Endometrial microvascular endothelial cells (primary cell): ENCODE measurements at regions not wholly inside any gene's neighbourhood (a gene's known extent, or its start where the extent isn't known, plus 50 kb on each side); places are given as distances from the start of the nearest gene placed in this dataset.

ENCODE experiments used
- in situ Hi-C: cut with HindIII; loops from 2 replicates; pipeline ENCODE4 v1.10.0; 2017; ENCODE audit warnings: low sequenced_read_pairs, low pct_unique_long_range_greater_than_20kb; ENCODE audit errors: inconsistent ontology term

DNA sequence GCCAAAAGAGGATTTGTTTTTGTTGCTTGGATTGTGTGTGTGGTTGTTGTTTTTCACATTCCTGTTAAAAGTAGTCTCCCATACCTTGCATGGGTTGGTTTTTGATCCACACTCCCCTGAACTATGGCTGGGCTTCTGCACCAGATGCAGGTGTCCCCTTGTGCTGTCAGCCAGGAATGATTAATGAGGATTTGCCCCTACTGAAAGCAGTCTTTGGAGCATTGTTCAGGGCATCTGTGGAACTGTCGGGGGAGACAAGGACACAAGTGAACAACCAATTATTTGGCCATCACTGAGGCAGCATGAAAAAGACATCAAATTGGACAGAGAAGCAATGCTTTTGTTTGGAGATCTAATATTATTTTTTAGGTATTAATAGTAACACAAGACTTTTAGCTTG lies 373.2 kb upstream of the MMS22L start:
- in situ Hi-C loops = no loop called here

DNA sequence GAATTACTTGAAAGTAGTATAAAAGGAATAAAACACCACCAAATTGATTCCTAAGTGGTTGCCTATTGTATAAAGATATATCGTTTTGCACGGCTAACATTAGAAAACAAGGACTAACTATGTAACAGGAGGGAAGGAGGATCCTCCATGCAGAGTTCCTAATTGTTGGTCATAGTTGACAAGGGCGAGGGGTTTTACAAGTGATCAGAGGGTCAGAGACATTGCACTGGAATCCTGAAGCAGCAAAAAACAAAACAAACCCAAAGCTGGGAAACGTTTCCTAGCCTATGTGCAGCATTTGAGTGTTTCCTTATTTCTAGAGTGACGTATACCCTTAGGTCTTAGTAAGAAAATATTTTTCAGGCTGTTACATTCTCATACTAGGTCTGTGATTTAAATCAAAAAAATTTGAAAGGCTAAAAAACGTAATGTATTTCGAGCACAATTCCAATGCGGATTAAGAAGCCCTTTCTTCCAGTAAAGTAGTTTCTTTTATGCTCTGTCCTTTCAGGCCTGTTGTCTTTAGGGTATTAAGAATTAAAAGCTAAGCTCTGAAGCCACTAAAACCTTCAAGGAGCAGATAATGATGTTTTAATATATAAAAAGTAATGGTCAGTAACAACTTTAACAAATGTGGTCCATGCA lies 373.8 kb upstream of the MMS22L start:
- in situ Hi-C loops = no loop called here

DNA sequence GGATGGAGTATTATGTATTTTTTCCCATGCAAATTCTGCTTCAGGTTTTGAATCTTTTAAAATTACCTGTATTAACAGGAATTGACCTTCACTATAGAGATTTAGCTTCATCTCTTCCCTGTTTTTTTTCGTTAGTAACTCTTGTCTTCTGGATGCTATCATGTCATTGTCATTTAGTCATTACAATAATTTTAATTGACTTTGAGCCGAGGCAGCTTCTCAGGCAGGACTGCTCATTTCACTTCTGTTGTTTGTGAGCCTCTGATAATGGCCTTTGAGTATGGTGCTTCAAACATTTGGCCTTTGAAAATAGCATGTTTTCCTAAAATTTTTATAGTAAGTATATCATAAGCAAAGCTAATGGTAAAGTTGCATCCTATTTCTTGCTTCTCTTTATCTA lies 375.1 kb upstream of the MMS22L start:
- in situ Hi-C loops = no loop called here

DNA sequence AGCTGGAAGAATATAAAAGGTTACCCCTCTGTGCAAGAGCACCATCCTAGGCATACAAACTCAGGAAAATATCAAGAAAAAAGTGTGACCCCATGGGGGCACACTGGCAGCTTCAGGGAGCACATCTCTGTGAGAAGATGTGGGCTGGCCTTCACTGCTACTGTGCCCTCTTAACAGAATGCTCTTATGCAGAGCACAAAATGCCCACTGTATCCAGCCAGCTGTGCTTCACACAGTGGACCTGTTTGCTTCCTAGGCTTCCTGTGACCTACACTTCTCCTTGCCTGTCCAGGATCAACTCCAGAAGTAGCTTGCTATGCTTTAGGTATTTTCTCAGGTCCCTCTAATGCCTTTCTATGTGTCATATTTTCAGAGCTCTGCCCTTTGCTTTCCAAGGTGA lies 380.2 kb upstream of the MMS22L start:
- in situ Hi-C loops = no loop called here

DNA sequence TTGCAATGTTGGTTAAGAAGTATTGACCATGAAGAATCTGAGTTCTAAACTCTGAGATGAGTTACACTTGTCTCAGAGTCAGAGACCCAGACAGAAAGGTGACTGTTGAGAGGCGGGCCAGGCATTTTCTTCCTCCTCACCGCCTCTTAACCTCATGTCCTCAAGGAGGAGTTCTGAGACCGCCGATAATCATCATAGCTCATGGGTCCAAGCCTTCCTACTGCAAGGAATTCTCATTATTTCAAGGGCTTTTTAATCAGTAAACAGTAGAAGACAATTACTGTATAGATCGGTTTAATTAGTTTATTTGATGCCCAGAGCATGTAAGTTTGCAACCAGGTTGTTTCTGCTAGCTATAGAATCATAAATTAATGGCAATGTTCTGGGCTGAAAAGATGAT lies 382.4 kb upstream of the MMS22L start:
- in situ Hi-C loops = no loop called here

DNA sequence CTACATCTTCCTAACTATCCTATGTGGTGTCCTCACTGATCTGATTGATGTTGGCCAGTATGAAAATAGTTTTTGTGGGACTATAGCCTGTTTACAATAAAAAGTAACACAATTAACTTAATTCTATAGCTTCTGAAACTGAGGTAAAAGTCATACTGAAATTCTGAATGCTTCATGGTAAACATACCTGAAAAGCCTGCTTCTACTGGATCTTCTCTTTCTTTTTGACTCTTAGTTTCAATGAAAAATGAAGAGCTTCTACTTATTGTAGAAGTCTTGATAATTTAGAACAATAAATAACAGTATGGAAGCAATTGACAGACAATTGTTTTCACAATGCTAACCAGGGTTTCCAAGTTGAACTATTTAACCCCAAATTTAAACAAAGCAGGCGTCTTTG lies 383.9 kb upstream of the MMS22L start:
- in situ Hi-C loops = no loop called here

DNA sequence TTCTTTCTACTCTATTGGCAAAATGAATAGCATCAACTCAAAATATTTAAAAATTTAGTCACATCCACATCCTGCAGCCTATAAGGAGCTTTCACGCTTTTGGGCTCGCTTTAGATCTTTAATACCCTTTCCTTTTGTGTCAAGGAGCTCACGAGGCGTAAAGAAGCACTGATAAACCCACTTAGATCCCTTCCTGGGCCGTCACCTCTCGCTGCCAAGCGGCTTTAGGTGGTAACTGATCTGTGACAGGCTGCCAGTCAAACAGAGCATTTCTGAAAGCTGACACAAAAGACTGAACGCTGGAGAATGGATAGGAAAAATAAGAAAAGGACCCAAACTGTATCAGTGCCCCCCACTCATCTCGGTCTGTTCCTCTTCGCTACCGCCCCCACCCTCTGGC lies 385.7 kb upstream of the MMS22L start:
- in situ Hi-C loops = no loop called here

DNA sequence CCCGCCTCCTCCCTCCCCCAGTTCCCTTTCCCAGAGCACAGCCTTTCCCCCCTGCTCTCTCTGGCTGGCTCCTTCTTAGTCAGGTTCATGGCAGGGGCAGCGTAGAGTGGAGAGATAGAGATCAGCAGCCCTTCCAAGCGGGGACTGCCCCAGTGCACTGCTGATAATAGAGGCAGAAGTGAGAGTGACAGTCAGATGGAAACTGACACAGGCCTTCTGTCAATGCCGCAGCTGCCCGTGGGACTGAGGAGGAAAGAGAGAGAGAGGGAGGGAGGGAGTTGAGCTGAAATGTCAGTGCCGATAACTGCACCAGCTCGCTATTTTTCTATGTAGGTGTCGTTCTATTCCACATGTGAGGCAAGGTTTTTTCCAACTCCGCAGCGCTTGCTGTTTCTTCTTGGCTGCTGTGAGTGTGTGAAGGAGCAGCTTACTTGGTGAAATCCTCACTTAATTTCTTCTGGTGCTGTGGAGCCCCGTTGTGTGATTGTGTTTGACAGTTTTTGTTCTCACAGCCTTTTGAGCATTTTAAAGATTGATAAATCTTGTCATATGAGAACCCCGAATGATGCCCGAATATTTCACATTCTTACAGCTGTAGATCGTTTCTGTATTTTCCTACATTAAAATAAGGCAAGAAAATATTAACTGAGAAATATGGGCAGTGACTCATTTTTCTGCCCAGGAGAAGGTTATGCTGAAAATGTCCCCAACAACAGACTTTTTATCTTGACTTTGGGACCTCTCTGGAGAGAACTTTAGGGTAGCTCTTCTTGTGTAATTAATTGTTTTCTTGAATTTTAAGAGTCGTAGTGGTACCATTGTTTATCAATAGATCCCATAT lies 386.4 kb upstream of the MMS22L start:
- in situ Hi-C loops = no loop called here

DNA sequence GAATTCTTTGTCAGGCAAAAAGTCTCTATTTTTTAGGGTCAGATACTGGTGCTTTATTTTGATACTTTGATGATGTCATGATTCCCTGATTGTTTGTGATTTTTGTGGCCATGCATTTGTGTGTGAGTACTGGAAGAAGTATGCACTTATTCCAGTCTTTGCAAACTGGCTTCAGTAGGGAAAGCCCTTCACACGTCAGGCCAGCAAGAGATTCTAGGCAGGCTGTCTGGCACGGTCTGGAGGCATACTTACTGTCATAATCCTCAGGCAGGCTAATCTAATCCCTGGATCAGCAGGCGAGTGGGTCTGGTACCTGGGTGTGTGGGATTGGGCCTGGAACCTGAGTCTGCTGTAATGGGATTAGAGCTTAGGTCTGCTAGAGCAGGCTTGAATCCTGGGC lies 391.8 kb upstream of the MMS22L start:
- in situ Hi-C loops = no loop called here

DNA sequence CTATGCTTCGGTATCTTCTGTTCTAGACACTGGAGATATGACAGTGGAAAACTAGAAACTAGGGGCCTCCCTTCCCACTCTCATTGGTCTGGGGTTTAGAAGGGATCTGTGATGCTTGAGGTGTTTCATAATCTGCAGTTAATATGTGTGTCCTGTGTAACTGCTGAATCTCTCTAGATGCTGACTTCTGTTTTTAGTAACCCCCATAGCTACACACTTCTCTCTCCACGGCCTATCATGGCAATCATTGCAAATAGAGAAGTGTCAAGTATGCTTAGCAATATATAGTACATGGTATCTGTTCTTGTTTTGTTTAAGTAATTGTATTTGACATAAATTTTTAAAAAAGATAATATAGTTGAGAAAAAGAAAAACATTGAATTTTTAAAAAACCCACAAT lies 394.6 kb upstream of the MMS22L start:
- in situ Hi-C loops = no loop called here

DNA sequence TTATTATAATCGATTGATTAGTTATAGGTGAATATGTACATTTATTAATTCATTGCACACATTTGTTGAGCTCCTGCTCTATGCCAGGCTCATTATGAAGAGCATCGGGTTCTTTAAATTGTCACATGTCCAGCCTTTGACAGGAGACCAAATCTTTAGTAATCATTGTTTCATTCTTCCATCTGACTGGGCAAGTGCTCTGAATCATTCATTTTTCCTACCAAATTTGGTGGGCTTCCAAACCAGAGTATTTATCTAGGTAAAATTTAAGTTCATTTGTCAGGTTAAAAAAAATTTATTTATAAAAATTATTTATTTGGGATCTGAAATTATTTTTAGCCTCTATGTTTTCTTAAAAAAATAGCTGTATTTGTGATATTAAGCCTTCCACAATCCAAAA lies 404.9 kb upstream of the MMS22L start:
- in situ Hi-C loops = no loop called here

DNA sequence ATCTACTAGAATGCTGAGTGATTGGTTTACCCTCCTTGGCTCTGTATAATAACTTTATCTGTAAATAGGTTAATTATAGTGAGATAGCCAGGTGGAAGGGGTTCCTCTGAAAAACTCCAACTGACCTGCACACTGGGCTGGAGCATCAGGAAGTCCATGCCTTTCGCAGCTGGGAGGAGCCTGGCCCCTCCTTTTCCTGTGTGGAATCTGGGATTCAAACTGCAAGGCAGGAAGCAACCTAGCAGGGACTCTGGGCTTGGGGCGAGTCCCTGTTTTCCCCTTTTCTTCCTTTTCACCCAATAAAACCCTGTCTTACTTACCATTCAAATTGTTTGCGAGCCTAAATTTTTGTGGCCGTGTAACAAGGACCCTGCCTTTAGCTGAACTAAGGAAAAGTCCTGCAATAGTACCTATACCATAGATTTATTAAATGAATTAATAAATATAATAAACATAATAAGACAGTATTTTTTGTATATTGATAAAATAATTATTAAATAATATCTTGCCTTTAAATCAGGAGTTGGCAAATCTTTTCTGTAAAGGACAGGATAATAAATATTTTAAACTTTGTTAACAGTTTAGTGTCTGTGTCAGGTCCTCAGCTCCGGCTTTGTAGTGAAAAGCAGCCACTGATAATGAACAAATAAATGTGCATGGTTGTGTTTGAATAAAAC lies 406.2 kb upstream of the MMS22L start:
- in situ Hi-C loops = no loop called here

DNA sequence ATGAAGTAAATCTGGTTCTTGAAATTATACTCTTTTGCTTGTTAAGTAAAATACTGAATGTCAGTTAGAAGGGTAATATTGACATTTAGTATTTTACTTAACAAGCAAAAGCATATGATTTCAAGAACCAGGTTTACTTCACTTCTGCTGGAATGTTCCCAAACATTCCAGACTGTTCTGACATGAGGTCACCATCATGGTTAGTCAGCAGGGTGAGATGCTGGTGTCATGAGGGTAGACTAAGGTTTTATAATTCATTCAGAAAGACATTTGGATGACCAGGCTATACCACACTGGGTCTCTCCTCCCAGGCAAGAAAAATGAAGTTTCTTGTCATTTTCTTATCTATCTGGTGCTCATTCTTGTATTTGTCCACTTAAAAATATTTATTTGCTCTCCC lies 414.4 kb upstream of the MMS22L start:
- in situ Hi-C loops = no loop called here

DNA sequence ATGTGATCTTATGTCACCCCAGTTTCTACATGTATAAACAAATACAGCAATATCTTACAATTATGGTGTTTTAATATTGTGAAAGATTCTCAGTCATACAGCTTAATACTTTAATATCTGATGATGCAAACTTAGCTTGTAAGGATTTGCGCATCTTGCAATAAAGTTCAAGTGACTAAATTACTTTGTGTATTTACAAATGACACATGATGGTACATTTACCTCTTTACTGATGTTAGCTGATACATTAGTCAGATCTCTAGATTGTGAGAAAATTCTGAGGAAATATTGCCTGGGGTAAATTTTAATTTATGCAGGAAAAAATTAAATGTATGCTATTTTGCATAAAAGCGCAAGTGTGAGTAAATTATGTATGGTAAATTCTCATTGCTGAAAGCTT lies 418.8 kb upstream of the MMS22L start:
- in situ Hi-C loops = no loop called here

DNA sequence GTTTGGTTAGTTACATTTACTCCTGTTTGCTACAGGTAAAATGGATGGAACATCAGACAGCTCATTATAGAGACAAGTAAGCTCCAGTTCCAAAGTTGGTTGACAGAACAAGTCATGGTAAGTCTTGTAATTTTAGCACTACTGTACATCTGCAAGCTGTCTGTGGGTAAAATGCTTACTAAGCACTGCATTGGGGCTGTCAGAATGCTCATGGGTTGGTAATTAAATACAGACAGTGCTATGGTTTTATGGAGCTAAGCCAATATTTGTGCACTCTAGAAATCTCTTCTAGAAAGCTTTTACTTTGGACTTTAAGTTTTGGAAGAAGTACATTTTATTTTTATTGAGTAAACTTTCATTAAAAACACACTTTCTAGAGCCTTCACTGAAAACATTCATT lies 419.2 kb upstream of the MMS22L start:
- in situ Hi-C loops = no loop called here

DNA sequence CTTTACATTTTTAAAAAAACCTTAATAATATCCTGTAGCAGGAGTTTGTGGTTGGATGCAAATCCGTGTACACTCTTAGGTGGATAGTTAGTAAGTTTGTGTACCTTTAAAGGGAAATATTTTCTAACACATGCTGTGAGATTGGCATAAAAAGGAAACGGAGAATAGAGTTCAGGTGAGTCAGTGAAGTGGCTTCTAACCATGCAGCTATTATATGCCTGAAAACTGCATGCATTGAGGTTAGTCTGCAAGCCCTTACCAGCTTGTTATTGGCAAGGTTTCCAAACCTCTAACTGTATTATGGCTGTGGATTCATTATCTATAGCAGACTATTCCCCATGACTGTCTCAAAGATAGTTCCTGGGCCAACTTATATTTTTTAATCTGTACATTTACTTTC lies 420.6 kb upstream of the MMS22L start:
- in situ Hi-C loops = no loop called here

DNA sequence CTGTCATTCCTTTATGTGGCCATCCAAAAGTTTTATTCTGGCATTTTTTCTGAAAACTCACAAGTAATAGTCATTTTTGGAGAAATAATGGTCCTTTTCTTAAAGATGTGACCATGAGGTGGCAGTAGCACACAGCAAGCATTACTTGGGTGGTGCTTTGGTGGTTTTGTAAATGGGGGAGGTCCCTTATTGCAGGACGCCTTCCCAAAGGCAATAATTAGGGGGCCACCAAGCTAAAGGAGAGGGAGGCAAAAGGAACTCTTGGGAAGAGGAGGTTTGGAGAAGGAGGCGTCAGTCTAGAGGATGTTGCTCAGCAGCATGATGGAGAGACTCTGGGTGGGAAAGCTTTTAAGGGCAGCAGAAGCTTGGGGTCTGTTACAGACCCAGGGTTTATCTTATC lies 422.6 kb upstream of the MMS22L start:
- in situ Hi-C loops = no loop called here

DNA sequence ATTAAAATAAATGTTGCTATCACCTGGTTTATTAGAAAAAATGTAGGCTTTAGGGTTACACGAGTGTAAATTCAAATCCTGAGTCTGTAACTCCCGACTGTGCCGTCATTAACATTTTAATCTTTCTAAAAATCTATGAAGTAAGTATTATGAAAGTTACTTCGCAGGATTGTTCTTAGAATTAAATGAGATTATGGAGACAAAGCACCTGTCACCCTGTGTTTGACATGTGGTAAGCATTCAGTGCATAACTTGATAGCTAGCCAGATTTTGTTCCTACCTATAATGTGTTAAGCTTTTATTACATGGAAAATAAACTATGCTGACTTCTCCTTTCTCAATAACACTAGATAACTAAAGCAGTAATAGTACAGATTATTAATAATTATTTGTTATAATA lies 429.7 kb upstream of the MMS22L start:
- in situ Hi-C loops = no loop called here

DNA sequence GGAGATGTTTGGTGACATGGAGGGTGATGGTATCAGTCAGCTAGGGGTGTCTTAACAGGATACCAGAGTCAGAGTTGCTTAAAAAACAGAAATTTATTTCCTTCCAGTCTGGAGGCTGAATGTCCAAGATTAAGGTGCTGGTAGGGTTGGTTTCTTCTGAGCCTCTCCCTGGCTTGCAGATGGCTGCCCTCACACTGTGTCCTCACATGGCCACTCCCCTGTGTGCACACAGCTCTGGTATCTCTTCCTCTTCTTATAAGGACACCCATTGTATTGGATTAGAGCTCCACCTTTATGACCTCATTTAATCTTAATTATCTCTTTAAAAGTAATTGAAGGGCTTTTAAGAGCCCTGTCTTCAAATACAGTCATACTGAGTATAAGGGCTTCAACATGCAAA lies 431.8 kb upstream of the MMS22L start:
- in situ Hi-C loops = no loop called here

DNA sequence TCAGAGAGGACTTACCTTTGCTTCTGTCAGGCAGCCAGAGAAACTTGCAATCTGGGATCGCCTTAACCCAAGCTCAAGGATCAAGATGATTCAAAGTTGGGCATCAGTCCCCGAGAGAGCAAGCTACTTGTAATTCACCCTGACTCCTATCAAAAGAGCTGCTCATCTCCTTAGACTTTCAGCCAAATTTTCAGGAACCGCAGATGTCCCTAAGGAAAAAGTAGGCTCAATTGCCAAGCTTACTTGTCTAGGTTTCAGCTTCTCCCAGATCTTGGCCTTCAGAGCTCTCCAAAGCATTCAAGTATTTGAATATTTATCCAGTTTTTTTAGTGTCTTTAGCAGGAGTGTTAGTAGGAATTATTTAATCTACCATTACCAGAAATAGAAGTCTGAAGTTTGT lies 434.1 kb upstream of the MMS22L start:
- in situ Hi-C loops = no loop called here
